CD4-positive, alpha-beta T cell (primary cell): ENCODE measurements at regions not wholly inside any gene's neighbourhood (a gene's known extent, or its start where the extent isn't known, plus 50 kb on each side); places are given as distances from the start of the nearest gene placed in this dataset.

Source experiments
- ATAC-seq: fragments of 200-7000 bp; cut with Tn5 transposase; one replicate; pipeline ENCODE4 v1.10.0; 2022; ENCODE audit warnings: mild to moderate bottlenecking; ENCODE audit not compliant: poor library complexity
- CTCF ChIA-PET: fragments of 350-600 bp; sonication (Branson Sonifier 250); formaldehyde crosslinking; loops from one replicate; lab custom pipeline; 2021; ENCODE audit warnings: antibody characterized with exemption, inconsistent platforms; lab: Charles Lee
- POLR2A ChIA-PET: fragments of 350-600 bp; sonication (Branson Sonifier 250); formaldehyde crosslinking; loops from one replicate; lab custom pipeline; 2021; ENCODE audit warnings: antibody characterized with exemption, inconsistent platforms; lab: Charles Lee
- DNase-seq, 14 experiments: peaks; one replicate each; pipeline ENCODE4 v3.0.0-alpha.2; 2013 to 2020; ENCODE audit warnings: mixed read lengths in 2 of 14
- H3K27ac ChIP-seq, 2 donors: one replicate each; pipeline versions ENCODE4 v1.5.1 to v1.7.0; 2013; ENCODE audit warnings: low read length in 2 of 2, low read depth in 1 of 2, mild to moderate bottlenecking in 1 of 2
- H3K27me3 ChIP-seq, 2 experiments: 1 replicate in 1 of 2; 2 replicates in 1 of 2; pipeline versions ENCODE4 v1.6.1 to v1.7.0; 2013; ENCODE audit warnings: low read length in 2 of 2, control low read depth in 1 of 2, mild to moderate bottlenecking in 1 of 2, moderate library complexity in 1 of 2; ENCODE audit not compliant: insufficient read depth in 2 of 2, control insufficient read depth in 1 of 2
- H3K36me3 ChIP-seq: one replicate; pipeline ENCODE4 v1.6.1; 2013; ENCODE audit warnings: low read length, control low read depth; ENCODE audit not compliant: insufficient read depth
- H3K4me1 ChIP-seq: one replicate; pipeline ENCODE4 v1.6.1; 2013; ENCODE audit warnings: low read length, control low read depth; ENCODE audit not compliant: insufficient read depth
- H3K4me3 ChIP-seq: one replicate; pipeline ENCODE4 v1.5.1; 2013; ENCODE audit warnings: mild to moderate bottlenecking, low read length, moderate library complexity
- H3K9me3 ChIP-seq, 2 experiments: 1 replicate in 1 of 2; 2 replicates in 1 of 2; pipeline versions ENCODE4 v1.6.1 to v1.7.0; 2013; ENCODE audit warnings: low read length in 2 of 2, mild to moderate bottlenecking in 2 of 2, control low read depth in 1 of 2, moderate library complexity in 1 of 2; ENCODE audit not compliant: control insufficient read depth in 1 of 2, insufficient read depth in 1 of 2
- H3K27ac Mint-ChIP-seq: one replicate; pipeline ENCODE4 v1.8.0; 2020; ENCODE audit warnings: mixed read lengths
- H3K27me3 Mint-ChIP-seq: one replicate; pipeline ENCODE4 v1.8.0; 2021; ENCODE audit warnings: mixed read lengths
- H3K36me3 Mint-ChIP-seq: one replicate; pipeline ENCODE4 v1.8.0; 2021; ENCODE audit warnings: low read depth, mixed read lengths
- H3K4me1 Mint-ChIP-seq: one replicate; pipeline ENCODE4 v1.8.0; 2021; ENCODE audit warnings: low read depth, mixed read lengths
- H3K4me3 Mint-ChIP-seq: one replicate; pipeline ENCODE4 v1.8.0; 2020; ENCODE audit warnings: mild to moderate bottlenecking, mixed read lengths
- H3K9me3 Mint-ChIP-seq: one replicate; pipeline ENCODE4 v1.8.0; 2020; ENCODE audit warnings: mixed read lengths
- CTCF ChIP-seq: fragments of 200-600 bp; IDR thresholded peaks from one replicate; pipeline ENCODE4 v1.8.0; 2022; ENCODE audit warnings: antibody characterized with exemption, mild to moderate bottlenecking
- intact Hi-C, 2 experiments: fragments of 100-400 bp; cut with DNase I in 1 of 2; cut with micrococcal nuclease in 1 of 2; formaldehyde crosslinking; loops; one replicate each; pipeline versions ENCODE4 v1.15.1 to v1.9.0; 2023 to 2025; cut with DNase I, micrococcal nuclease

- Histone ChIP-seq H3K4me1 (no peaks in the 10 kb centered on the region), H3K36me3 (no peaks in the 10 kb centered on the region), H3K9me3 (no peaks in the 10 kb centered on the region), H3K27me3 (no peaks in the 10 kb centered on the region), H3K27ac (no peak overlapping the region), H3K4me3 (no peak overlapping the region)
- POLR2A ChIA-PET, result no interaction called here
- ATAC-seq (no peak), DNase-seq (no peak)
- intact Hi-C loops, result no loop called here
- no peak overlapping the region for H3K27ac Mint-ChIP-seq
- CTCF ChIA-PET, result no interaction called here
- TF ChIP-seq CTCF, result no peak
- no peak overlapping the region for H3K4me3 Mint-ChIP-seq
- H3K9me3 Mint-ChIP-seq, result peaks cover 7% of the 10 kb centered on the region
- no peaks in the 10 kb centered on the region for H3K36me3 Mint-ChIP-seq
- no peaks in the 10 kb centered on the region for H3K4me1 Mint-ChIP-seq
- no peaks in the 10 kb centered on the region for H3K27me3 Mint-ChIP-seq
These were observed 1153.8 kb upstream of the PCDH7 start for GRCh38 chr4:29566371-29566770.

- ChIA-PET POLR2A (no interaction called here), CTCF (no interaction called here)
- H3K9me3 ChIP-seq, result no peaks in the 10 kb centered on the region
- Mint-ChIP-seq H3K9me3 (no peaks in the 10 kb centered on the region), H3K36me3 (no peaks in the 10 kb centered on the region), H3K4me1 (no peaks in the 10 kb centered on the region), H3K27ac (no peak overlapping the region), H3K4me3 (no peak overlapping the region), H3K27me3 (no peaks in the 10 kb centered on the region)
- TF ChIP-seq CTCF, result no peak
- H3K4me3 ChIP-seq, result no peak overlapping the region
- intact Hi-C loops, result no loop called here
- no peak for DNase-seq
- H3K4me1 ChIP-seq, result no peaks in the 10 kb centered on the region
- H3K27me3 ChIP-seq, result no peaks in the 10 kb centered on the region
- no peaks in the 10 kb centered on the region for H3K36me3 ChIP-seq
- H3K27ac ChIP-seq, result no peak overlapping the region
- no peak for ATAC-seq
These were observed 1148.8 kb upstream of the PCDH7 start for GRCh38 chr4:29571322-29571721.

- Histone ChIP-seq H3K4me1 (no peaks in the 10 kb centered on the region), H3K27me3 (no peaks in the 10 kb centered on the region), H3K9me3 (no peaks in the 10 kb centered on the region), H3K36me3 (no peaks in the 10 kb centered on the region), H3K27ac (no peak overlapping the region), H3K4me3 (no peak overlapping the region)
- no peak overlapping the region for H3K27ac Mint-ChIP-seq
- no peak overlapping the region for H3K4me3 Mint-ChIP-seq
- peaks cover 7% of the 10 kb centered on the region for H3K9me3 Mint-ChIP-seq
- ChIA-PET POLR2A (no interaction called here), CTCF (no interaction called here)
- no peaks in the 10 kb centered on the region for H3K27me3 Mint-ChIP-seq
- intact Hi-C loops, result no loop called here
- no peak for TF ChIP-seq CTCF
- no peaks in the 10 kb centered on the region for H3K4me1 Mint-ChIP-seq
- H3K36me3 Mint-ChIP-seq, result no peaks in the 10 kb centered on the region
- DNase-seq (no peak), ATAC-seq (no peak)
These were observed 1141.8 kb upstream of the PCDH7 start for GRCh38 chr4:29578329-29578728.
